CD4-positive, alpha-beta memory T cell (primary cell): ENCODE measurements at regions not wholly inside any gene's neighbourhood (a gene's known extent, or its start where the extent isn't known, plus 50 kb on each side); places are given as distances from the start of the nearest gene placed in this dataset.

Experiments used
- CTCF ChIA-PET: fragments of 350-600 bp; sonication (Branson Sonifier 250); formaldehyde crosslinking; loops from one replicate; lab custom pipeline; 2021; ENCODE audit warnings: inconsistent platforms; ENCODE audit not compliant: partially characterized antibody; lab: Charles Lee
- POLR2A ChIA-PET: fragments of 350-600 bp; sonication (Branson Sonifier 250); formaldehyde crosslinking; loops from one replicate; lab custom pipeline; 2021; ENCODE audit not compliant: partially characterized antibody; lab: Charles Lee
- DNase-seq, 5 donors: peaks; one replicate each; pipeline versions ENCODE4 v3.0.0 to v3.0.0-alpha.2; 2020 to 2022; ENCODE audit warnings: mixed read lengths in 1 of 5
- H3K27ac ChIP-seq: one replicate; pipeline ENCODE4 v1.7.0; 2013; ENCODE audit warnings: low read depth, low read length
- H3K27me3 ChIP-seq: 2 replicates; pipeline ENCODE4 v1.7.0; 2013; ENCODE audit warnings: mild to moderate bottlenecking, low read length, moderate library complexity; ENCODE audit not compliant: insufficient read depth
- H3K36me3 ChIP-seq: 2 replicates; pipeline ENCODE4 v1.7.0; 2013; ENCODE audit warnings: mild to moderate bottlenecking, low read length, moderate library complexity; ENCODE audit not compliant: insufficient read depth
- H3K4me1 ChIP-seq: 2 replicates; pipeline ENCODE4 v1.7.0; 2013; ENCODE audit warnings: mild to moderate bottlenecking, low read length, moderate library complexity; ENCODE audit not compliant: insufficient read depth
- H3K4me3 ChIP-seq, 2 donors: one replicate each; pipeline ENCODE4 v1.7.0; 2013; ENCODE audit warnings: low read length in 2 of 2, mild to moderate bottlenecking in 1 of 2
- H3K9me3 ChIP-seq, 2 donors: one replicate each; pipeline ENCODE4 v1.7.0; 2013; ENCODE audit warnings: low read length in 2 of 2, control low read depth in 1 of 2; ENCODE audit not compliant: control insufficient read depth in 1 of 2
- H3K27ac Mint-ChIP-seq, 7 donors: one replicate each; pipeline ENCODE4 v1.8.0; 2020 to 2021; ENCODE audit warnings: mixed read lengths in 7 of 7, mild to moderate bottlenecking in 6 of 7, inconsistent platforms in 3 of 7, moderate library complexity in 3 of 7
- H3K27me3 Mint-ChIP-seq, 2 donors: one replicate each; pipeline ENCODE4 v1.8.0; 2020 to 2021; ENCODE audit warnings: mixed read lengths in 2 of 2
- H3K36me3 Mint-ChIP-seq, 2 donors: one replicate each; pipeline ENCODE4 v1.8.0; 2020 to 2021; ENCODE audit warnings: mixed read lengths in 2 of 2, inconsistent platforms in 1 of 2, mild to moderate bottlenecking in 1 of 2
- H3K4me1 Mint-ChIP-seq, 4 donors: one replicate each; pipeline ENCODE4 v1.8.0; 2020 to 2021; ENCODE audit warnings: mixed read lengths in 4 of 4, mild to moderate bottlenecking in 1 of 4
- H3K4me3 Mint-ChIP-seq, 8 donors: one replicate each; pipeline ENCODE4 v1.8.0; 2020 to 2021; ENCODE audit warnings: mixed read lengths in 8 of 8, mild to moderate bottlenecking in 7 of 8, moderate library complexity in 6 of 8, inconsistent platforms in 3 of 8
- H3K9me3 Mint-ChIP-seq, 8 donors: one replicate each; pipeline ENCODE4 v1.8.0; 2020 to 2021; ENCODE audit warnings: mixed read lengths in 8 of 8, mild to moderate bottlenecking in 5 of 8, inconsistent platforms in 3 of 8, moderate library complexity in 1 of 8
- intact Hi-C: fragments of 100-400 bp; cut with micrococcal nuclease; formaldehyde crosslinking; loops from one replicate; pipeline ENCODE4 v1.15.1; 2023

- peaks cover 0 to 7% of the 10 kb centered on the region in 2 donors for H3K27me3 Mint-ChIP-seq
Observed at GRCh38 chr6:129767776-129768485, 58.0 kb upstream of the ARHGAP18 start.

DNA sequence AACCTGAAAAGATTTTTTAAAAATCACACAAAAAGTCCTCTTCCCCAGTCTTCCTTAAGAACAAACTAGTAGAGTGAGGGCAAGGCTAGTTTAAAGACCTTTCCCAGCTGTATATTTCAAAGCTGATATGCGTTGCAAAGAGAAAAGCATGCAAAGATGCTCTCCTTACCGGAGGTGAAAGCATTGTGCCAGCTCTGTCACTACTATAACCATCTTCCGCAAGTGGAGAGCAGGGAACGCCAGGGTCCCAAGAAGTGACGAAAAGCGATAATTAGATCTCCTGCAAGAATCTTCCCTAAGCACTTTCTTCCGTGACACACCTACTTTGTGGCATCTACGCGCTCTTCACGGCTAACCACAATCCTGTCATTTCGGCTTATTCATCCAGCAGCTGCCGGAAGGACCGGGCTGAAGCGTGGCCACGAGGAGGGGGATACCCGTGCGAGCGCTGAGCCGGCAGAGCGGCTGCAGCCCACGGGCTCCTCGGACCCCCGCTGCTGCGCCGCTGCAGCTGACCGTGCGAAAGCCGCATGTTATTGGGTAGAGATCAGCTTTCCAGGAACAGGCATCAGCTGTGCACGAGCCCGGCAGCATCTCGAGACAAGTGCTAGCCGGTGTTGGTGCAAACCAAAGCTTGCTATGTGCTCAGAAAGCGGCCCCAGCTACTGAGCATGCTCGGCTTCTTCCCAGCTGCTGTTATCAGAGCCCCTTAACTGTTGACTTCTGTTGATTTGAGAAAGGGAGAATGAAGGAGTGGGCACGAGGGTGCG is 57.2 kb upstream of the ARHGAP18 start:
- DNase-seq: peak; percentile 54 to 75 (median 57)
- Histone ChIP-seq H3K4me1 (peaks cover 15% of the 10 kb centered on the region), H3K27me3 (peaks cover 4% of the 10 kb centered on the region), H3K36me3 (no peaks in the 10 kb centered on the region), H3K9me3 (no peaks in the 10 kb centered on the region), H3K4me3 (peak overlapping the region; percentile 46 to 50), H3K27ac (no peak overlapping the region)
- peaks cover 9 to 17% (median 12%) of the 10 kb centered on the region in 4 donors for H3K4me1 Mint-ChIP-seq
- peaks cover 0 to 12% of the 10 kb centered on the region in 2 donors for H3K27me3 Mint-ChIP-seq
- CTCF ChIA-PET: interaction anchor here (0.5 to 1.8 kb wide), 8 partner anchors 8 to 268 kb away, joined by 3 to 6 read pairs (median 4); no protein-coding TSS in a partner anchor
- peak overlapping the region in 5 of 7 donors; percentile 10 to 62 (median 38) for H3K27ac Mint-ChIP-seq
- intact Hi-C loops: no loop called here
- H3K36me3 Mint-ChIP-seq: no peaks in the 10 kb centered on the region
- peak overlapping the region; percentile 75 to 90 (median 85) for H3K4me3 Mint-ChIP-seq
- H3K9me3 Mint-ChIP-seq: no peaks in the 10 kb centered on the region
- POLR2A ChIA-PET: interaction anchor here (0.9 to 2.0 kb wide), 6 partner anchors 11 to 277 kb away, joined by 3 to 11 read pairs (median 4); no protein-coding TSS in a partner anchor

More at GRCh38 chr6:129767776-129768485, 58.0 kb upstream of the ARHGAP18 start:
- no peak for DNase-seq
- H3K27ac Mint-ChIP-seq: no peak overlapping the region
- peaks cover 9 to 17% (median 12%) of the 10 kb centered on the region in 4 donors for H3K4me1 Mint-ChIP-seq
- peaks cover 15% of the 10 kb centered on the region for H3K4me1 ChIP-seq
- H3K27ac ChIP-seq: no peak overlapping the region
- H3K4me3 Mint-ChIP-seq: peak overlapping the region; percentile 75 to 90 (median 85)
- H3K9me3 ChIP-seq: no peaks in the 10 kb centered on the region
- POLR2A ChIA-PET: interaction anchor here (0.9 to 2.0 kb wide), 5 partner anchors 10 to 278 kb away, joined by 3 to 11 read pairs (median 4); no protein-coding TSS in a partner anchor
- H3K4me3 ChIP-seq: peak overlapping the region in 1 of 2 donors; percentile 46
- H3K9me3 Mint-ChIP-seq: no peaks in the 10 kb centered on the region
- CTCF ChIA-PET: interaction anchor here (0.5 to 1.8 kb wide), 7 partner anchors 7 to 268 kb away, joined by 3 to 6 read pairs (median 4); no protein-coding TSS in a partner anchor
- H3K27me3 ChIP-seq: peaks cover 4% of the 10 kb centered on the region
- no peaks in the 10 kb centered on the region for H3K36me3 Mint-ChIP-seq
- no peaks in the 10 kb centered on the region for H3K36me3 ChIP-seq
- intact Hi-C loops: no loop called here

- no peak overlapping the region for H3K27ac ChIP-seq
- H3K36me3 Mint-ChIP-seq: no peaks in the 10 kb centered on the region
- H3K4me3 ChIP-seq: no peak overlapping the region
- H3K4me3 Mint-ChIP-seq: no peak overlapping the region
- H3K36me3 ChIP-seq: no peaks in the 10 kb centered on the region
- POLR2A ChIA-PET: interaction anchor here (1.1 kb wide), 1 partner anchor 23 kb away, joined by 3 read pairs; no protein-coding TSS in a partner anchor
- intact Hi-C loops: no loop called here
- peaks cover 4% of the 10 kb centered on the region for H3K27me3 ChIP-seq
- DNase-seq: no peak
- CTCF ChIA-PET: interaction anchor here (1.6 to 2.8 kb wide), 3 partner anchors 10 to 167 kb away, joined by 3 to 14 read pairs (median 14); no protein-coding TSS in a partner anchor
- H3K9me3 Mint-ChIP-seq: no peaks in the 10 kb centered on the region
- peaks cover 15% of the 10 kb centered on the region for H3K4me1 ChIP-seq
- H3K27ac Mint-ChIP-seq: no peak overlapping the region
- peaks cover 9 to 17% (median 12%) of the 10 kb centered on the region in 4 donors for H3K4me1 Mint-ChIP-seq
- H3K9me3 ChIP-seq: no peaks in the 10 kb centered on the region
- H3K27me3 Mint-ChIP-seq: peaks cover 0 to 15% of the 10 kb centered on the region in 2 donors
Observed at GRCh38 chr6:129764761-129765407, 54.9 kb upstream of the ARHGAP18 start.

- intact Hi-C loops: no loop called here
- no peaks in the 10 kb centered on the region for H3K27me3 ChIP-seq
- no peaks in the 10 kb centered on the region for H3K36me3 ChIP-seq
- no peak overlapping the region for H3K4me3 Mint-ChIP-seq
- DNase-seq: no peak
- no peak overlapping the region for H3K27ac ChIP-seq
- H3K4me3 ChIP-seq: no peak overlapping the region
- peaks cover 0 to 15% of the 10 kb centered on the region in 2 donors for H3K27me3 Mint-ChIP-seq
- no peaks in the 10 kb centered on the region for H3K9me3 Mint-ChIP-seq
- ChIA-PET POLR2A (no interaction called here), CTCF (interaction anchor here (2.7 kb wide), 1 partner anchor 15 kb away, joined by 14 read pairs; no protein-coding TSS in a partner anchor)
- no peaks in the 10 kb centered on the region for H3K9me3 ChIP-seq
- no peaks in the 10 kb centered on the region for H3K4me1 Mint-ChIP-seq
- H3K4me1 ChIP-seq: no peaks in the 10 kb centered on the region
- H3K27ac Mint-ChIP-seq: no peak overlapping the region
- no peaks in the 10 kb centered on the region for H3K36me3 Mint-ChIP-seq
Observed at GRCh38 chr6:129759796-129760605, 50.0 kb upstream of the ARHGAP18 start.
